ENCODE measurements at regions not wholly inside any gene's neighbourhood (a gene's known extent, or its start where the extent isn't known, plus 50 kb on each side); places are given as distances from the start of the nearest gene placed in this dataset.

GRCh38 chrX:4670606-4671005 is 957.2 kb upstream of the PRKX start:
- 12% methylated on average over 4 of the region's 5 CpGs for WGBS (ENCODE audit: low lambda C conversion rate)
- ChIA-PET POLR2A (no interaction called here), CTCF (no interaction called here)
- H3K4me3 ChIP-seq (ENCODE audit: low read depth in 2 of 2, low read length in 1 of 2): no peak overlapping the region
- no peak overlapping the region for H3K4me2 ChIP-seq
- no peaks in the 10 kb centered on the region for H3K79me2 ChIP-seq (ENCODE audit: insufficient read depth)
- H3K9me2 ChIP-seq: no peaks in the 10 kb centered on the region
- H3K4me1 ChIP-seq (ENCODE audit: control insufficient read depth in 1 of 2, insufficient read depth in 2 of 2, low read depth in 1 of 2, low read length in 1 of 2): no peaks in the 10 kb centered on the region
- no peaks in the 10 kb centered on the region for H3K27me3 ChIP-seq (ENCODE audit: insufficient read depth)
- DNase-seq: no peak
- H4K20me1 ChIP-seq (ENCODE audit: insufficient read depth): no peaks in the 10 kb centered on the region
- no peaks in the 10 kb centered on the region for H3K36me3 ChIP-seq (replicated peaks in 1 of 2; ENCODE audit: control insufficient read depth in 1 of 2, insufficient read depth in 2 of 2, low read length in 1 of 2)
- H2AFZ ChIP-seq (ENCODE audit: low read depth): no peak overlapping the region
- H3K9ac ChIP-seq: no peak overlapping the region
- no peak overlapping the region for H3K27ac ChIP-seq (ENCODE audit: low read depth in 2 of 2, low read length in 1 of 2)
- TF ChIP-seq NRF1 (IDR thresholded peaks at IDR 0.05; ENCODE audit: low read depth, low read length) (no peak), TEAD4 (IDR thresholded peaks at IDR 0.05; ENCODE audit: borderline replicate concordance, insufficient read depth) (no peak), TAF1 (IDR thresholded peaks at IDR 0.05; ENCODE audit: borderline replicate concordance, low read depth, low read length) (no peak), RXRA (IDR thresholded peaks at IDR 0.05; ENCODE audit: borderline replicate concordance, low read depth) (no peak), JUND (IDR thresholded peaks at IDR 0.05) (no peak), USF1 (IDR thresholded peaks at IDR 0.05; ENCODE audit: borderline replicate concordance, low read depth) (no peak), RFX5 (IDR thresholded peaks at IDR 0.05; ENCODE audit: low read length) (no peak), POLR2AphosphoS5 (IDR thresholded peaks at IDR 0.05; ENCODE audit: low read depth, low read length) (no peak), FOXJ3 (CRISPR knock-in tag; IDR thresholded peaks at IDR 0.05) (no peak), FOXM1 (IDR thresholded peaks at IDR 0.05; ENCODE audit: low read depth) (no peak), RAD21 (IDR thresholded peaks at IDR 0.05; ENCODE audit: low read length) (no peak), GABPA (IDR thresholded peaks at IDR 0.05; ENCODE audit: low read depth) (no peak), CTCF (IDR thresholded peaks at IDR 0.05) (no peak), YY1 (IDR thresholded peaks at IDR 0.05; ENCODE audit: low read depth) (no peak), MEF2A (IDR thresholded peaks at IDR 0.05; ENCODE audit: borderline replicate concordance, low read depth) (no peak), GATA2 (CRISPR knock-in tag; IDR thresholded peaks at IDR 0.05) (no peak)
- no peaks in the 10 kb centered on the region for H3F3A ChIP-seq (replicated peaks; ENCODE audit: insufficient read depth)
- no peaks in the 10 kb centered on the region for H3K9me3 ChIP-seq

DNA sequence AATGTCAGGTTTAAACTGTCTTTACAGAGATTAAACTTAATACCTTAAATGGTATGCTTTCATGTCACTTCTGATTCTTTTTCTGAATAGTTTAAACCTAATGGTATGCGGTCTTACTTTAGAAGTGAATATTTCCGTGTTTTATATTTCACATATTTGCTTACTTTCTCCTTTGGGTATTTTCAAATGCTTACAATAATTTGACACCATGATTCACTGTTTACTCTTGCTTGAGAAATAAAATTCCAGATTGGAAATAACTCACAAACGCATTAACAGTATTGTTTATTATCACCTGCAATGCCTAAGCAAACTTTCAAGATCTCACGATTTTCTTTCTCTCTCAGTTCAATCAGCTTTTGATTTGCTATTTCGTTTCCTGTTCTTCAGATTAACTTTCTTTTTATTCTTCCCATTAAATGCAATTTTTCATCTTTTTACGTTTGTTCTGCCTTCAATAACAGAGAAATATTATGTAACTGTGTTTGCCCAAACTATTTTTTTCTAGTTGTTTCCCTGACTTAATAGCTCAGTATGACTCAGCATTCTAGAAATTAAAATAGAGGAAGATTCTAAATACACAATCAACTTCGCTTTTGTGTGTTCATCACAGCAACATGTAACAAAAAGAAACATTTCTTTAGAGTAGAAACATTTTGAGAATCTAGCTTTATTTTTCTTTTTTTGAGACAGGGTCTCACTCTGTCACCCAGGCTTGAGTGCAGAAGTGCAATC is 955.5 kb upstream of the PRKX start:
- Histone ChIP-seq H4K20me1 (ENCODE audit: insufficient read depth) (no peaks in the 10 kb centered on the region), H3K9me3 (no peaks in the 10 kb centered on the region), H2AFZ (ENCODE audit: low read depth) (no peak overlapping the region), H3K4me3 (ENCODE audit: low read depth in 2 of 2, low read length in 1 of 2) (no peak overlapping the region), H3K9ac (no peak overlapping the region), H3K9me2 (no peaks in the 10 kb centered on the region), H3K27me3 (ENCODE audit: insufficient read depth) (no peaks in the 10 kb centered on the region), H3K4me1 (ENCODE audit: control insufficient read depth in 1 of 2, insufficient read depth in 2 of 2, low read depth in 1 of 2, low read length in 1 of 2) (no peaks in the 10 kb centered on the region), H3K27ac (ENCODE audit: low read depth in 2 of 2, low read length in 1 of 2) (no peak overlapping the region), H3K79me2 (ENCODE audit: insufficient read depth) (no peaks in the 10 kb centered on the region), H3K4me2 (no peak overlapping the region), H3F3A (replicated peaks; ENCODE audit: insufficient read depth) (no peaks in the 10 kb centered on the region), H3K36me3 (replicated peaks in 1 of 2; ENCODE audit: control insufficient read depth in 1 of 2, insufficient read depth in 2 of 2, low read length in 1 of 2) (no peaks in the 10 kb centered on the region)
- no peak for DNase-seq
- 5% methylated on average over 7 of the region's 7 CpGs for WGBS (ENCODE audit: low lambda C conversion rate)
- ChIA-PET CTCF (interaction anchor here (0.6 kb wide), 1 partner anchor 9 kb away, joined by 3 read pairs; no protein-coding TSS in a partner anchor), POLR2A (no interaction called here)
- no peak for TF ChIP-seq RFX5 (IDR thresholded peaks at IDR 0.05; ENCODE audit: low read length)
- no peak for TF ChIP-seq CHD2 (IDR thresholded peaks at IDR 0.05; ENCODE audit: low read length, partially characterized antibody)
- TF ChIP-seq GATA2 (CRISPR knock-in tag; IDR thresholded peaks at IDR 0.05): no peak
- no peak for TF ChIP-seq FOXM1 (IDR thresholded peaks at IDR 0.05; ENCODE audit: low read depth)
- no peak for TF ChIP-seq TEAD4 (IDR thresholded peaks at IDR 0.05; ENCODE audit: borderline replicate concordance, insufficient read depth)
- TF ChIP-seq USF1 (IDR thresholded peaks at IDR 0.05; ENCODE audit: borderline replicate concordance, low read depth): no peak
- TF ChIP-seq RXRA (IDR thresholded peaks at IDR 0.05; ENCODE audit: borderline replicate concordance, low read depth): no peak
- no peak for TF ChIP-seq NRF1 (IDR thresholded peaks at IDR 0.05; ENCODE audit: low read depth, low read length)
- no peak for TF ChIP-seq ELF1 (IDR thresholded peaks at IDR 0.05)
- TF ChIP-seq, protein P1, sequence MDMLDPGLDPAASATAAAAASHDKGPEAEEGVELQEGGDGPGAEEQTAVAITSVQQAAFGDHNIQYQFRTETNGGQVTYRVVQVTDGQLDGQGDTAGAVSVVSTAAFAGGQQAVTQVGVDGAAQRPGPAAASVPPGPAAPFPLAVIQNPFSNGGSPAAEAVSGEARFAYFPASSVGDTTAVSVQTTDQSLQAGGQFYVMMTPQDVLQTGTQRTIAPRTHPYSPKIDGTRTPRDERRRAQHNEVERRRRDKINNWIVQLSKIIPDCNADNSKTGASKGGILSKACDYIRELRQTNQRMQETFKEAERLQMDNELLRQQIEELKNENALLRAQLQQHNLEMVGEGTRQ (IDR thresholded peaks at IDR 0.05; ENCODE audit: borderline replicate concordance, low read depth, low read length): no peak
- TF ChIP-seq JUND (IDR thresholded peaks at IDR 0.05): no peak

All from SK-N-SH (cell line).